ENCODE measurements at regions not wholly inside any gene's neighbourhood (a gene's known extent, or its start where the extent isn't known, plus 50 kb on each side); places are given as distances from the start of the nearest gene placed in this dataset.

DNA sequence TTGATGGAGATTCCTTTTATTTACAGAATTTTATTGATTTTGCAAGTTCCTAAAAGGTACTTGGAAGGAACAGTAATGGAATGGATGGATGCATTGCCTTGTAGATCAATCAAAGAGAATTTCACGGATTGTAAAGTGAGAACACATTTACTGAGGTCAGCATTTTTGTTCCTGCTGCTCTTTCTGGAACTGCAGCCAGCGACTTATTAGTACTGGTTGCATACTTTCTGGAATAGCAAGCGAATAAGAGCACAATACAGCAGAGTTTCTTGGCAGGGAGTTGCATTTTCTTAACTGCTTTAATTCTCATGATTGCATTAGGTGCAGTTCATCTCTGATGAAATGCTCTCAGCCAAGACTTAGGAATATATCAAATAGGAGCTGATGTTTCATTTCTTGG lies 106.1 kb upstream of the CHODL start:
- no peak overlapping the region for H4K5ac ChIP-seq (ENCODE audit: insufficient read length, low read depth, low read length)
- no peak overlapping the region for H3K18ac ChIP-seq (ENCODE audit: extremely low read depth, low read length)
- no peaks in the 10 kb centered on the region for H3K9me3 ChIP-seq (ENCODE audit: insufficient read depth in 2 of 2, low read depth in 1 of 2, low read length in 1 of 2)
- H2BK12ac ChIP-seq (ENCODE audit: low read depth, low read length) = no peak overlapping the region
- no peak overlapping the region for H2BK120ac ChIP-seq (replicated peaks; ENCODE audit: low read depth, low read length)
- no peaks in the 10 kb centered on the region for H3K23me2 ChIP-seq (ENCODE audit: low read depth, low read length)
- no peaks in the 10 kb centered on the region for H3K79me1 ChIP-seq (ENCODE audit: low read depth, low read length)
- no peak overlapping the region for H3K4ac ChIP-seq (replicated peaks; ENCODE audit: insufficient read length, low read depth, low read length)
- H3K23ac ChIP-seq (ENCODE audit: insufficient read length) = no peak overlapping the region
- no peak overlapping the region for H3K4me2 ChIP-seq (ENCODE audit: insufficient read depth in 1 of 2, low read depth in 2 of 2, low read length in 2 of 2)
- H2AK5ac ChIP-seq (ENCODE audit: low read depth, low read length) = no peak overlapping the region
- no peak overlapping the region for H4K91ac ChIP-seq (replicated peaks; ENCODE audit: insufficient read length, low read length)
- H3K4me1 ChIP-seq (replicated peaks in 1 of 4; ENCODE audit: control insufficient read depth in 3 of 4, insufficient read depth in 4 of 4, low read length in 3 of 4) = no peaks in the 10 kb centered on the region
- H2AFZ ChIP-seq (ENCODE audit: low read length) = no peak overlapping the region
- WGBS, 2 experiments (ENCODE audit: extremely low coverage in 1 of 2, insufficient coverage in 1 of 2, insufficient read length in 1 of 2, insufficient replicate concordance in 2 of 2, low coverage in 1 of 2, low lambda C conversion rate in 2 of 2, missing lambda C conversion rate in 1 of 2) = 97% methylated on average over 3 of the region's 3 CpGs; no CpG with 5 or more reads in 1 of the 2 experiments
- H3K14ac ChIP-seq (ENCODE audit: insufficient read length) = no peak overlapping the region
- ChIA-PET CTCF (ENCODE audit: partially characterized antibody) (interaction anchor here (1.3 kb wide), 1 partner anchor 98 kb away, joined by 3 read pairs; no protein-coding TSS in a partner anchor), POLR2A (ENCODE audit: partially characterized antibody) (no interaction called here)
- no peak overlapping the region for H2BK5ac ChIP-seq (ENCODE audit: low read depth, low read length)
- H2BK20ac ChIP-seq (ENCODE audit: low read length) = no peak overlapping the region
- FAIRE-seq (no peak), DNase-seq (ENCODE audit: low read depth in 1 of 2, low spot score in 2 of 2) (no peak)
- no peak overlapping the region for H3K27ac ChIP-seq (ENCODE audit: low read depth, low read length)
- H3K4me3 ChIP-seq (ENCODE audit: extremely low read depth in 1 of 4, insufficient read depth in 2 of 4, low read depth in 3 of 4, low read length in 4 of 4) = no peak overlapping the region
- H3K56ac ChIP-seq (replicated peaks; ENCODE audit: insufficient read length, low read depth, low read length) = no peak overlapping the region
- H3K9ac ChIP-seq (replicated peaks in 1 of 4; ENCODE audit: extremely low read depth in 1 of 4, low read depth in 3 of 4, low read length in 3 of 4) = no peak overlapping the region
- H2BK15ac ChIP-seq (ENCODE audit: low read length) = no peak overlapping the region
- no peaks in the 10 kb centered on the region for H3K36me3 ChIP-seq (ENCODE audit: control insufficient read depth in 2 of 4, insufficient read depth in 4 of 4, low read length in 3 of 4)
- H3K27me3 ChIP-seq (replicated peaks in 1 of 4; ENCODE audit: control insufficient read depth in 3 of 4, extremely low read depth in 1 of 4, insufficient read depth in 3 of 4, low read length in 3 of 4) = no peaks in the 10 kb centered on the region
- H4K20me1 ChIP-seq (replicated peaks in 1 of 2; ENCODE audit: control insufficient read depth in 1 of 2, insufficient read depth in 2 of 2, low read length in 2 of 2) = no peaks in the 10 kb centered on the region
- no peaks in the 10 kb centered on the region for H3K79me2 ChIP-seq (ENCODE audit: control insufficient read depth in 1 of 2, insufficient read depth in 2 of 2, low read length in 2 of 2)
- no peak overlapping the region for H4K8ac ChIP-seq (ENCODE audit: extremely low read depth, insufficient read depth, low read length)
- TF ChIP-seq EP300 (IDR thresholded peaks at IDR 0.05; ENCODE audit: borderline replicate concordance in 1 of 2, low read depth in 2 of 2, low read length in 2 of 2) = no peak
- no peak for TF ChIP-seq CBX8 (IDR thresholded peaks at IDR 0.05; ENCODE audit: borderline replicate concordance, low read depth, low read length)
- no peak for TF ChIP-seq JUN (IDR thresholded peaks at IDR 0.05; ENCODE audit: low read depth, low read length)
- no peak for TF ChIP-seq KDM5A (IDR thresholded peaks at IDR 0.05; ENCODE audit: low read length)
- TF ChIP-seq RNF2 (IDR thresholded peaks at IDR 0.05; ENCODE audit: borderline replicate concordance, low read depth, low read length, missing control alignments, poor library complexity, severe bottlenecking) = no peak
- no peak for TF ChIP-seq CTBP2 (IDR thresholded peaks at IDR 0.05; ENCODE audit: borderline replicate concordance, insufficient read depth, insufficient read length, low read length)
- no peak for TF ChIP-seq KDM4A (IDR thresholded peaks at IDR 0.05; ENCODE audit: low read depth, low read length, severe bottlenecking)
- TF ChIP-seq, protein P1, sequence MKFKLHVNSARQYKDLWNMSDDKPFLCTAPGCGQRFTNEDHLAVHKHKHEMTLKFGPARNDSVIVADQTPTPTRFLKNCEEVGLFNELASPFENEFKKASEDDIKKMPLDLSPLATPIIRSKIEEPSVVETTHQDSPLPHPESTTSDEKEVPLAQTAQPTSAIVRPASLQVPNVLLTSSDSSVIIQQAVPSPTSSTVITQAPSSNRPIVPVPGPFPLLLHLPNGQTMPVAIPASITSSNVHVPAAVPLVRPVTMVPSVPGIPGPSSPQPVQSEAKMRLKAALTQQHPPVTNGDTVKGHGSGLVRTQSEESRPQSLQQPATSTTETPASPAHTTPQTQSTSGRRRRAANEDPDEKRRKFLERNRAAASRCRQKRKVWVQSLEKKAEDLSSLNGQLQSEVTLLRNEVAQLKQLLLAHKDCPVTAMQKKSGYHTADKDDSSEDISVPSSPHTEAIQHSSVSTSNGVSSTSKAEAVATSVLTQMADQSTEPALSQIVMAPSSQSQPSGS (IDR thresholded peaks at IDR 0.05; ENCODE audit: low read length) = no peak
- no peak for TF ChIP-seq EZH2 (IDR thresholded peaks at IDR 0.05; ENCODE audit: low read depth, low read length, severe bottlenecking)
- TF ChIP-seq GABPA (IDR thresholded peaks at IDR 0.05; ENCODE audit: borderline replicate concordance, insufficient read depth, low read length) = no peak
- TF ChIP-seq, protein P2, sequence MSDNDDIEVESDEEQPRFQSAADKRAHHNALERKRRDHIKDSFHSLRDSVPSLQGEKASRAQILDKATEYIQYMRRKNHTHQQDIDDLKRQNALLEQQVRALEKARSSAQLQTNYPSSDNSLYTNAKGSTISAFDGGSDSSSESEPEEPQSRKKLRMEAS (IDR thresholded peaks at IDR 0.05) = no peak
- TF ChIP-seq SP1 (IDR thresholded peaks at IDR 0.05; ENCODE audit: low read depth, low read length) = no peak
